GM18951 (cell line): ENCODE measurements at regions not wholly inside any gene's neighbourhood (a gene's known extent, or its start where the extent isn't known, plus 50 kb on each side); places are given as distances from the start of the nearest gene placed in this dataset.

Experiments used
- POLR2A ChIP-seq: IDR thresholded peaks from 4 replicates; pipeline ENCODE4 v1.6.1; 2011; ENCODE audit warnings: mild to moderate bottlenecking; ENCODE audit not compliant: insufficient read length, insufficient read depth; ENCODE audit errors: extremely low read depth
- in situ Hi-C: fragments of 300-500 bp; cut with MboI; formaldehyde crosslinking; loops from one replicate; pipeline ENCODE4 v1.12.0; 2022; ENCODE audit warnings: low sequenced_read_pairs, mixed read lengths, inconsistent platforms; ENCODE audit not compliant: unreplicated experiment

DNA sequence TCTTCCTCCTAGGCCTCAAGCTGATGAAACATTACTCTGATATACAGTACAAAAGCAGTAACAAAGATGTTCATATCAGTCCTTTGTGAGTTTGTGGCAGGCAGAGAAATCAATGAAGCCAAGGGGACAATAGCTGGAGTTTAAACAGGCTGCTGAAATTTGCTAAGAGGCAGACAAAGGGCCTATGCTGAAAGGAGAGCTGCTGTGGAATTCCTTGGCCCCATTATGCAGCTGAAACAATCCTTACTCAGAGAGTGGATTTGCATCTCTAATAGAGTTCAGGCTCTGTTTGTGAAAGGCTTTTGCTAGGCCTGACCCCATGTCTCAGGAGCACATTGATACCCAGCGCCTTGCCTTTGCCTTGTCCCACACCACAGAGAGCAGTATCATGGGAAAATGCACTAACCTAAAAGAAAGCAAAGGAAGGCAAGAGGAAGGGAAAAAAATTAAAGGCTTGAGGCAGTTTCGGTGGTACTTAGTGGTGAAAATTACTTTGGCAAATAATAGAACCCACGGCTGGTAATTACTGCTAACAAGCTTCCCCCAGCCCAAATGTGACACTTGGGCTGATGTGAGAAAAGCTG lies 195.0 kb upstream of the EPHA3 start:
- no peak for TF ChIP-seq POLR2A
- in situ Hi-C loops: no loop called here

DNA sequence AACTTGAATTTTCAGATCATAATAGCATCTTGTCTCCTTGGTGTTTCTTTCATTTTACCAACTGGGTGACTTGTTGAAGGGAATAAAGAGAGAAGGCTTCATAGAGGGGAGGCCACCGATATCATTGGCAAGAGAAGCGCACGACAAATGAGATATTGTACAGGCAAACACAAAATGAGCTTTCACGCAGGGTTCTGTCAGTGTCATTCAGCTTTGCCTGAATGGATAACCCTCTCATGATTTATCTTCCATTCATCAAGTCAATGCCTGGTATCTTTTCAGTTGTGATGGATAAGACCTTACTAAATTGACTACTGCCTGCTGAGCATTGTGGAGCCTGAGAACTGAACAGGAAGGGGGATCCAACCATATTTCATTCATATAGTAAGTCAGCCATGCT lies 188.6 kb upstream of the EPHA3 start:
- in situ Hi-C loops: no loop called here
- TF ChIP-seq POLR2A: no peak

DNA sequence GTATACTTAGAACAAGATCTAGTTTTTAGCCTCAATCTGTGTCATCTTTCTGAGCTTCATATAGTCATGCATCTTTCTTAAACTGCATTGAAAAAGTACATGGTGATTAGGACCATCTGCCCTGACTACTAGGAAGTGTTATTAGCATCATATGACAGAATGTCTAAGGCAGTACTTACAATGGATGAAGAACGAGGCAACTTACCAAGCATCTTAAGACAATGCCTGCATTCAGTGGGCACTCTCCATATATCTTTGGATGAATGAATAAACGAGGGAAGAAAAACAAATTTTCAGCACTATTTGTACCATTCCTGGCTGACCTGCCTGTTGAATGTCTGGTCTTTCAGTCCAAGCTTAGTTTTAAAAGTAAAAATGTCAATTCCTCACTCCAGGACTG lies 185.4 kb upstream of the EPHA3 start:
- in situ Hi-C loops: no loop called here

DNA sequence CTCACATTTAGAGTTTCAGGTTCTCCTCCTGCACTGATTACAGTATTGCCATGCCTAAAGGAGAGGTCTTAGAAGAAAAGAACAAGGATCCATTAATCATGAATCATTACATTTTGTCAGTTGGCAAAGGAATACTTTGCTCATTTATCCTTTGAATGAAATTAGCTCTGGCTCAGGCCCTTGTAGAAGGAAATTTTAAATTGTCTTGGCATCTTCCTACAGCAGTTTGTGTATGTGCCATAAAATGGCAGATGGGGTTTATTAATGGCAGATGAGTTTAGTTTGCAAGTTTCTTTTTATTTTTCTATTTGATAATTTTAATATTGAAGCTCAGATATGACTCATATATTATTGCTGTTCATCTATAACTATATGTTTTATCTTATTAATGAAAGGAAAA lies 181.2 kb upstream of the EPHA3 start:
- in situ Hi-C loops: no loop called here
- no peak for TF ChIP-seq POLR2A

More for the DNA sequence above, 185.4 kb upstream of the EPHA3 start:
- no peak for TF ChIP-seq POLR2A

DNA sequence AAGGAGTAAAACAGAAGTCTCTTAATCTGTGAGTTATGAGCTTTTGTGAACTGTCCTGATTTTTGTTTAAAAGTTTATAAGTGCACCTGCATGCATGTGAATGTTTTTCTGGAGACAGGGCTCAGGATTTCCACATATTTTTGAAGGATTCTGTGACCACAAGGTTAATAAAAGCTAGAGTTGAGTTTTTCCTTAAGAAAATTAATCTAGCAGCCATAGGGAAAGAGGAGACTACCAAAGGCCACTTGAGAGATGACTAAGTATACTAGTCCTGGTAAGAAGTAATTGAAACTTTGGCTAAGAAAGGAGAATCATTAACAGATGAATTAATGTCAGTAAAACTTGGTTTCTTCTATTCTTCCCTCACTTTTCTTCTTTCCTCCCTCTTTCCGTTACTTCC lies 176.8 kb upstream of the EPHA3 start:
- no peak for TF ChIP-seq POLR2A
- in situ Hi-C loops: no loop called here

DNA sequence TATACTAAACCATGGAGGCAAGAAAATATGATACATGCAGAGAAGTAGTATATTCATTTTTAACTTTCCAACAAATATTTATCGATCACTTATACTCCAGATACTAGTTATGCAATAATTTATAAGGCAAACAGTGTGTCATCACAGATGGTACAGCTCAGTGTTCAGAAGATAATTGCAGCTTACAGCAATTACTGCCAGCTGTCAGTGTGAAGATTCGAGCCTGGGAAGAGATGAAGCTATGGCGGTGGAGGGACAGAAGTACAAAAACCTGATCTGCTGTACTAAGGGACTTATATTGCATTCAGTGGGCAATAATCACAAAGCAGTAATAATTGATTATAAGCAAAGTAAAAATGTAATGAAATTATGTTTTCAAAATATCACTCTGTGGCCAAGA lies 170.6 kb upstream of the EPHA3 start:
- in situ Hi-C loops: no loop called here
- TF ChIP-seq POLR2A: no peak

DNA sequence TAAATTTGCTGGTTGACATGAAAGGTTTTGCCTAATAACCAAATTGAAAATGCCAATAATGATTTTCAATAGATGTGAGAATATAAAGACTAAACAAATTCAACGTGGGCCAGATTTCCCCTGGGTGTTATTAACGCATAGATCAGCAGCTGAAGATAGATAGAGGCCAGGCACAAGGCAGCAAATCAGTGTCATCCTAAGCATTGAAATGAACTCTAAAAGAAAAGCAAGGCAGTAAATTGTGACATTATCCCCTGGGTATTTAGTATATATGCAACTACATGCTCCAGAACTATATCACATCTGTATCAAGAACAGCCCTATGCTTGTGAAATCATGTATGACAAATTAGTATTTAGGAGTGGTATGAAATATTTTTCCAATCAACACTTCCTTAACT lies 167.1 kb upstream of the EPHA3 start:
- no peak for TF ChIP-seq POLR2A
- in situ Hi-C loops: no loop called here

DNA sequence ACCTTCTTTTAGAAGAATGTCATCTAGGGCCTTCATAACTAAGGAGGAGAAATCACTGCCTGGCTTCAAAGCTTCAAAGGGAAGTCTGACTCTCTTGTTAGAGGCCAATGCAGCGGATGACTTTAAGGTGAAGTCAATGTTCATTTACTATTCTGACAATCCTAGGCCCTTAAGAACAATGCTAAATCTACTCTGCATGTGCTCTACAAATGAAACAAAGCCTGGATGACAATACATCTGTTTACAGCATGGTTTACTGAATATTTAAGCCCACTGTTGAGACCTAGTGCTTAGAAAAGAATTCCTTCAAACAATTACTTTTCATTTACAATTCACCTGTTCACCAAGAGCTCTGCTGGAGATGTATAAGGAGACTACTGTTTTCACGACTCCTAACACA lies 160.4 kb upstream of the EPHA3 start:
- in situ Hi-C loops: no loop called here
- TF ChIP-seq POLR2A: no peak

DNA sequence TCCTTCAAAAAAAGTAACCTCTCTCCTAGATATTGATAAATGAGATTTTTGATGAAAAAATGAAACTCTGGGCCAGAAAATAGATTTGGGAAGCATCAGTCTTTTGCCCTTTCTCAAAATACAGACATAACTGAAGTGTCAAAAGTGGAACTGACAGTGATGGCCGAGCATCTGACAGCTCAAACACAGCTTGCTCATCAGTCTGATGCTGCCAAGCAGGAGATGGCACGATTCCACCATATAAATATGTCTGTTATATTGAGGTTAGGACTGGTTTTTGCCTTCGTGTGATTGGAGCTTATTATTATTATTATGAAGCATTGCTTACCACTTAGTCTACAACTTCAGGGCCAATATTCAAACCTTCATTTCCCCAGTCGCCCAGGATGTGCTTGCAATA lies 152.6 kb upstream of the EPHA3 start:
- TF ChIP-seq POLR2A: no peak
- in situ Hi-C loops: no loop called here

DNA sequence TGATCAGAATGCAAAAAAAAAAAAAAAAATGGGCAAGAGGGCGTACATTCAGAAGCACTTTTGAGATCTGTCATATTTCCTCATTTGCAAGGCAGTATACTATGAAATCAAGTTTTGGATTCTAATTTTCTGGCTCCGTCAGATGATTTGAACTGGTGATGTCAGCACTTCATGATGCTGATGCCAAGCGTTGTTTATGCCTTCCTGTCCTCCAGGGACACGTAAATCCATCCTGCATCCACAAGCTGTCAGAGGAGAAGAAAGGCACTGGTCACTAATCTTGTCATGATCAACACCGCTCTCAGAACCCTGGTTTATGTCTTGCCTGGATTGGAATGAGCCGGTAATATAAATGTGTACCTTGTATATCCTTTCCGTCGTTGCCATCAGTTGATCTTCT lies 152.1 kb upstream of the EPHA3 start:
- no peak for TF ChIP-seq POLR2A
- in situ Hi-C loops: no loop called here

DNA sequence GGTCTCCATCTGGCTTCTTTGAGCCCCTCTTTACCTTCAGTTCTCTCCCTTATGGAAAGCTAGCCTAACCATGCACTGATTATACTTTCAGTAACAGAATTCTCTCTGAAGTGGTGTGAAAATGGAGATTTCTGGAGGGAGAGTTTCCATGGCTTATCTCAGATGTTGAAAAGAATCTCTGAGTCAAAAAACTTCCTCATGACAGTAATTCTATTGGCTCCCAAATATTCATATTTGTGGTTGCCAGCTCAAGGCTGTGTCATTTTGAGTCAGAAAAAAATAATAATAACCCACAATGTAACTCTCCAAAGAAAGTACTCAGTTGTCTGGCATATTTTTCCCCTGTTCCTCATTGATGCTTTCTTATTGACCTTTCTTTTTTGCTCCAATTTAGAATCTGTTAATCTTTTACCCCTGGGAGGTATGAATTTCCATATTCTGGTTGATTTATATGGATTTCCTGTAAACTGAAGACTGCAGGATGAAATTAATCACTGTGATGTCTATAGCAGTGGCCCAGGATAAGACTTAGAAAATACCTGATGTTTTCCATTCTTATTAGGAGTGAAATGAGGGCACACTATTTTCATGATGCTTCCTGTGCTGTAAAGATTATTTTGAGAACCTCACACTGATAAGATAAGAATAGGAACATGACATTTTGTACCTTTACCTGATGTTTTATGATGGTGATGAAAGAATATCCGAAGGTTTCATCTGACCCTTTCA lies 149.5 kb upstream of the EPHA3 start:
- in situ Hi-C loops: no loop called here
- TF ChIP-seq POLR2A: no peak

DNA sequence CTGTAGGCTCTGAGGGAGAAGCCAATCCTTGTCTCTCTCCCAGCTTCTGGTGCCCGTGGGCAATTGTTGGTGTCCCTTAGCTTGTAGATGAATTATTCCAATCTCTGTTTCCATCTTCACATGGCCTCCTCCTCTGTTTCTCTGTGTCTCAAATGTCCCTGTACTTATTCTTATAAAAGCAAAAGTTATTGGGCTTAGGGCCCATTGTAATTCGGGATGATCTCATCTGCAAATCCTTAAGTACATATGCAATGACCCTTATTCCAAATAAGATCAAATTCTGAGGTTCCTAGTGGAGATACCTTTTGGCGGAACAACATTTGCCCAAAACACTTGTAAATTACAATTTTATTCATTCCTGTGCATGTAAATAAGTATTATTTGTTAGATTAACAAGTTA lies 147.4 kb upstream of the EPHA3 start:
- in situ Hi-C loops: no loop called here
- TF ChIP-seq POLR2A: no peak

DNA sequence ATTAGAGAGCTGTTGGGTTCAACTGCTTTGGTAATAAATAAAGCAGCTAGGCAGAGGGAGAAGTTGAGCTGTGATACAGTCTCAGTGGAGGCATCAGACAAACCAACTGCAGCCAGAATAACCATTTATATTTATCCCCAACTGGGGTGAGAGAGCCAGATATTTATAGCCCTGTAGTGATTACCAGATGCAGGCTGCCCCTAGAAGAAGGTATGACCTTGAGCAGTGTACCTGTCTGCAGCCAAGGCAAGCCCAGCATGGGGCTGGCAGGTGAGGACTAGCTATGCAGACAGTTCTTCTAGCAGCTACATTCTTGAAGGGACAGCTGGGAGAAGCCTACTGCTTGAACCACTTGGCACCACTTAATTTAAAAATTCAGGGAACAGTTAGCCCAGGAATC lies 144.4 kb upstream of the EPHA3 start:
- in situ Hi-C loops: no loop called here
- TF ChIP-seq POLR2A: no peak

DNA sequence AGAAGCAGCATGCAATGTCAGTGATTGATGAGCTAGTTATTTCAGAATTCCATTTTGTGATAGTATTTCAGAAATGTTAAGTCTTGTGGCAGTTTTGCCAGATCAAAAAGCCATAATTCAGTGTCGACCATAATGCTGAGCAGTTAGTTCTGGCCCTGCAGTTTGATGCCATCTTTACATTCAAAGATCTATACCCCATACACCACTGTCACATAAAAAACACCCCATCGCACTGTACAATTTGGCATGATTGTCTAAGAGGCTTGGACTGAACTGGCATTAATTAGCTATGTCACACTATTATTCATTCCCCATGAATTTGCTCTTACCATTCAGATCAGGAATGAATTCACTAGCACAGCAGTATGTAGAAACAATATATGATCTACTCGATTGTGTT lies 127.7 kb upstream of the EPHA3 start:
- in situ Hi-C loops: no loop called here
- no peak for TF ChIP-seq POLR2A
